ENCODE measurements at regions not wholly inside any gene's neighbourhood (a gene's known extent, or its start where the extent isn't known, plus 50 kb on each side); places are given as distances from the start of the nearest gene placed in this dataset.

- Histone ChIP-seq H3K27me3 (ENCODE audit: insufficient read depth, low read length, poor library complexity, severe bottlenecking) (no peaks in the 10 kb centered on the region), H3K4me1 (ENCODE audit: insufficient read depth, low read length, poor library complexity, severe bottlenecking) (no peaks in the 10 kb centered on the region), H3K4me3 (ENCODE audit: low read length, poor library complexity, severe bottlenecking) (no peak overlapping the region)
These were observed 443.2 kb downstream of the MAFB start for GRCh38 chr20:40245829-40246228.

GRCh38 chr20:40244286-40244685 lies 444.8 kb downstream of the MAFB start:
- H3K9me2 ChIP-seq (replicated peaks; ENCODE audit: low read depth, low read length) = no peaks in the 10 kb centered on the region
- no peaks in the 10 kb centered on the region for H4K20me1 ChIP-seq (ENCODE audit: insufficient read depth, low read length, poor library complexity, severe bottlenecking)
- no peak overlapping the region for H3K4me3 ChIP-seq (ENCODE audit: low read length, poor library complexity, severe bottlenecking)
- no peaks in the 10 kb centered on the region for H3F3A ChIP-seq (ENCODE audit: low read depth)
- H3K9ac ChIP-seq (ENCODE audit: low read depth, low read length, poor library complexity, severe bottlenecking) = no peak overlapping the region
- no peak overlapping the region for H3K4me2 ChIP-seq (ENCODE audit: low read depth, low read length, poor library complexity, severe bottlenecking)
- H2AFZ ChIP-seq (ENCODE audit: low read length) = no peak overlapping the region
- H3K36me3 ChIP-seq (ENCODE audit: insufficient read depth, low read length) = no peaks in the 10 kb centered on the region
- TF ChIP-seq CTCF (conservative IDR thresholded peaks at IDR 0.05; ENCODE audit: low read length) (no peak), EZH2phosphoT487 (IDR thresholded peaks at IDR 0.05; ENCODE audit: borderline replicate concordance) (no peak)
- no peaks in the 10 kb centered on the region for H3K27me3 ChIP-seq (ENCODE audit: insufficient read depth, low read length, poor library complexity, severe bottlenecking)
- H3K9me3 ChIP-seq (ENCODE audit: insufficient read depth, low read depth, low read length) = no peaks in the 10 kb centered on the region
- H3K79me2 ChIP-seq (ENCODE audit: insufficient read depth, low read length) = no peaks in the 10 kb centered on the region
- H3K4me1 ChIP-seq (ENCODE audit: insufficient read depth, low read length, poor library complexity, severe bottlenecking) = no peaks in the 10 kb centered on the region

More at GRCh38 chr20:40245829-40246228, 443.2 kb downstream of the MAFB start:
- no peak overlapping the region for H3K4me2 ChIP-seq (ENCODE audit: low read depth, low read length, poor library complexity, severe bottlenecking)
- TF ChIP-seq CTCF (conservative IDR thresholded peaks at IDR 0.05; ENCODE audit: low read length) = no peak
- no peak for TF ChIP-seq EZH2phosphoT487 (IDR thresholded peaks at IDR 0.05; ENCODE audit: borderline replicate concordance)
- H2AFZ ChIP-seq (ENCODE audit: low read length) = no peak overlapping the region
- no peaks in the 10 kb centered on the region for H3K9me2 ChIP-seq (replicated peaks; ENCODE audit: low read depth, low read length)
- no peaks in the 10 kb centered on the region for H3K79me2 ChIP-seq (ENCODE audit: insufficient read depth, low read length)
- H4K20me1 ChIP-seq (ENCODE audit: insufficient read depth, low read length, poor library complexity, severe bottlenecking) = no peaks in the 10 kb centered on the region
- no peaks in the 10 kb centered on the region for H3F3A ChIP-seq (ENCODE audit: low read depth)
- no peaks in the 10 kb centered on the region for H3K36me3 ChIP-seq (ENCODE audit: insufficient read depth, low read length)
- no peaks in the 10 kb centered on the region for H3K9me3 ChIP-seq (ENCODE audit: insufficient read depth, low read depth, low read length)
- H3K9ac ChIP-seq (ENCODE audit: low read depth, low read length, poor library complexity, severe bottlenecking) = no peak overlapping the region

DNA sequence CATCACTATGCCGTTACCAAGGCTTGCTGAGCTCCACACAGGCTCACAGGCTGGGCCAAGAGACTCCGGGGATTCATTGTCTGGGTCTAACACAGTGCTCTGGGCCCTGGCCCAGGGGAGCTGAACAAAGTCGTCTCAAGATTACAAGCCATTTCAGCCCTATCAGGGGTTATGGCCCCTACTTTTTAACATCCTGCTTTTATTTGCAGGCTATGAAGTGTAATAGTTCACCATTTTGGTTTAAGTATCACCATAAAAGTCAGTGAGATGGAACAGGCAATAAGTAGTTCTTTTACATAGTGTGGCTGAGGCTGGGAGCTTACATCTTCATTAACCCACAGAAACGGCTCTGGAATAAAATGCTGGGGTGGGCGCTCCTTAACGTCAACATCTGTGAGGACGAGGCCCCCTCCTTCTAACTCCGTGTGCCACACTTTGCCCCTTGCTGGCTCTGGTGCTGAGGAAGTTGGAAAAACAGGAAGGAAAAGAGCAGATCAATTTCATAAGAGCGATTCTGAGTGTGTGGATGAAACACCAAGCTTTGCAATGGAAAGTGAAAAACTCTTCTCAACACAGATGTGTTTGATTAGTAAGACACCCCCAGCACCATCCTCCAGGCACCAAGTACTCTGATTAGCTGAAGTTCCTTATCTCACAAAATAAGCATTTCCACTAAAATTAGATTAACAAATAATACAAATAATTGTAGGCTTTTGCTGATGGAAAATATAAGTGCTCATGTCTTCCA lies 447.3 kb downstream of the MAFB start:
- Histone ChIP-seq H2AFZ (ENCODE audit: low read length) (no peak overlapping the region), H3K4me1 (ENCODE audit: insufficient read depth, low read length, poor library complexity, severe bottlenecking) (no peaks in the 10 kb centered on the region), H3K9ac (ENCODE audit: low read depth, low read length, poor library complexity, severe bottlenecking) (no peak overlapping the region), H3K9me3 (ENCODE audit: insufficient read depth, low read depth, low read length) (no peaks in the 10 kb centered on the region), H3K27me3 (ENCODE audit: insufficient read depth, low read length, poor library complexity, severe bottlenecking) (no peaks in the 10 kb centered on the region), H3K79me2 (ENCODE audit: insufficient read depth, low read length) (no peaks in the 10 kb centered on the region), H3K9me2 (replicated peaks; ENCODE audit: low read depth, low read length) (no peaks in the 10 kb centered on the region), H3F3A (ENCODE audit: low read depth) (no peaks in the 10 kb centered on the region), H4K20me1 (ENCODE audit: insufficient read depth, low read length, poor library complexity, severe bottlenecking) (no peaks in the 10 kb centered on the region), H3K4me2 (ENCODE audit: low read depth, low read length, poor library complexity, severe bottlenecking) (no peak overlapping the region), H3K36me3 (ENCODE audit: insufficient read depth, low read length) (no peaks in the 10 kb centered on the region), H3K4me3 (ENCODE audit: low read length, poor library complexity, severe bottlenecking) (no peak overlapping the region)
- no peak for TF ChIP-seq EZH2phosphoT487 (IDR thresholded peaks at IDR 0.05; ENCODE audit: borderline replicate concordance)

GRCh38 chr20:40238511-40238910 lies 450.5 kb downstream of the MAFB start:
- H3K4me1 ChIP-seq (ENCODE audit: insufficient read depth, low read length, poor library complexity, severe bottlenecking) = no peaks in the 10 kb centered on the region
- H3K4me3 ChIP-seq (ENCODE audit: low read length, poor library complexity, severe bottlenecking) = no peak overlapping the region
- no peak for TF ChIP-seq EZH2phosphoT487 (IDR thresholded peaks at IDR 0.05; ENCODE audit: borderline replicate concordance)
- no peak for TF ChIP-seq CTCF (conservative IDR thresholded peaks at IDR 0.05; ENCODE audit: low read length)
- no peaks in the 10 kb centered on the region for H4K20me1 ChIP-seq (ENCODE audit: insufficient read depth, low read length, poor library complexity, severe bottlenecking)
- H3K9me2 ChIP-seq (replicated peaks; ENCODE audit: low read depth, low read length) = no peaks in the 10 kb centered on the region
- H2AFZ ChIP-seq (ENCODE audit: low read length) = no peak overlapping the region
- H3K36me3 ChIP-seq (ENCODE audit: insufficient read depth, low read length) = no peaks in the 10 kb centered on the region
- H3F3A ChIP-seq (ENCODE audit: low read depth) = no peaks in the 10 kb centered on the region
- no peaks in the 10 kb centered on the region for H3K9me3 ChIP-seq (ENCODE audit: insufficient read depth, low read depth, low read length)
- no peak overlapping the region for H3K9ac ChIP-seq (ENCODE audit: low read depth, low read length, poor library complexity, severe bottlenecking)
- no peak overlapping the region for H3K4me2 ChIP-seq (ENCODE audit: low read depth, low read length, poor library complexity, severe bottlenecking)
- H3K79me2 ChIP-seq (ENCODE audit: insufficient read depth, low read length) = no peaks in the 10 kb centered on the region
- H3K27me3 ChIP-seq (ENCODE audit: insufficient read depth, low read length, poor library complexity, severe bottlenecking) = no peaks in the 10 kb centered on the region
